HG03460 (cell line): ENCODE measurements at regions not wholly inside any gene's neighbourhood (a gene's known extent, or its start where the extent isn't known, plus 50 kb on each side); places are given as distances from the start of the nearest gene placed in this dataset.

Experiments used
- ATAC-seq: cut with Tn5 transposase; IDR thresholded peaks from one replicate; pipeline ENCODE4 v1.9.1; 2021; ENCODE audit not compliant: unreplicated experiment

GRCh38 chr3:168539909-168540308, 444.2 kb upstream of the GOLIM4 start:
- ATAC-seq, result no peak

GRCh38 chr3:168534761-168535160, 439.0 kb upstream of the GOLIM4 start:
- ATAC-seq, result no peak

- no peak for ATAC-seq
These were observed 437.9 kb upstream of the GOLIM4 start for GRCh38 chr3:168533600-168533999.

GRCh38 chr3:168532135-168532534, 436.4 kb upstream of the GOLIM4 start:
- no peak for ATAC-seq

- ATAC-seq, result no peak
These were observed 435.4 kb upstream of the GOLIM4 start for GRCh38 chr3:168531116-168531515.

GRCh38 chr3:168524129-168524528, 428.4 kb upstream of the GOLIM4 start:
- no peak for ATAC-seq

GRCh38 chr3:168517249-168518071, 421.7 kb upstream of the GOLIM4 start:
- ATAC-seq, result no peak

- ATAC-seq, result no peak
These were observed 418.5 kb upstream of the GOLIM4 start for GRCh38 chr3:168514252-168514651.

GRCh38 chr3:168512802-168513201, 417.1 kb upstream of the GOLIM4 start:
- ATAC-seq, result no peak

- no peak for ATAC-seq
These were observed 415.8 kb upstream of the GOLIM4 start for GRCh38 chr3:168511428-168512014.

- no peak for ATAC-seq
These were observed 410.9 kb upstream of the GOLIM4 start for GRCh38 chr3:168506589-168506988.

- ATAC-seq, result no peak
These were observed 405.8 kb upstream of the GOLIM4 start for GRCh38 chr3:168501570-168501969.

GRCh38 chr3:168498194-168498593, 402.5 kb upstream of the GOLIM4 start:
- ATAC-seq, result no peak

- ATAC-seq, result no peak
These were observed 402.0 kb upstream of the GOLIM4 start for GRCh38 chr3:168497741-168498140.

- no peak for ATAC-seq
These were observed 401.5 kb upstream of the GOLIM4 start for GRCh38 chr3:168497183-168497582.

GRCh38 chr3:168495932-168496331, 400.2 kb upstream of the GOLIM4 start:
- no peak for ATAC-seq

GRCh38 chr3:168495270-168495669, 399.5 kb upstream of the GOLIM4 start:
- ATAC-seq, result no peak

GRCh38 chr3:168493412-168494205, 397.9 kb upstream of the GOLIM4 start:
- no peak for ATAC-seq

- no peak for ATAC-seq
These were observed 395.3 kb upstream of the GOLIM4 start for GRCh38 chr3:168490981-168491380.

GRCh38 chr3:168489301-168489700, 393.6 kb upstream of the GOLIM4 start:
- ATAC-seq, result no peak

GRCh38 chr3:168485936-168486335, 390.2 kb upstream of the GOLIM4 start:
- ATAC-seq, result no peak
